GM21737 (cell line): ENCODE measurements at regions not wholly inside any gene's neighbourhood (a gene's known extent, or its start where the extent isn't known, plus 50 kb on each side); places are given as distances from the start of the nearest gene placed in this dataset.

ENCODE experiments used
- ATAC-seq: cut with Tn5 transposase; IDR thresholded peaks from one replicate; pipeline ENCODE4 v1.9.1; 2021; ENCODE audit warnings: mild to moderate bottlenecking, moderate library complexity; ENCODE audit not compliant: unreplicated experiment

DNA sequence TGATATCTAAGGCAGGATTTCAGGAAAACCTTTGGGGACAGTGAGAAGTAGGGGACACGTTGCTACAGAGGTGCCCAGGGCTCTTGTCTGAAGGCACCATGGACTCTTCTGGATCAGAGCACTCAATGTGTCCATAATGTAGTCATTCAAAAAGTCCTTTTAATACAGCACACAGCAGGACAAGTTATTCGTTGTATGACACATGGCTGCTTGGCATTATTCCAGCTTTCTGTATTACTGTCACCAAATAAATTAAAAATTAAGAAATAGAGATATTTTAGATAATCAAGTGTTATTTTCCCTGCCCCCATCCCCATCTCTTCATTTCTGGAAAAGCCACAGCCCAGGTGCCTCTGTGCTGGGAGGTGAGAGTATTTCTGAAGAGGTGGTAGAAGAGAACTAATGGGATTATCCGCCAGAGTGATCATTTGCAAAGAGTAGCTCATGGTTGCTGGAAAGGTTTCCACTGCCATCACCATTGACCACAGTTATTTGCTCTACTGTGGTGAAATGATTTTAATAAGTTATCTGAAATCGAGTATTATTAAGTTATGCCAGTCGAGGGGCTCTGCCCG is 83.0 kb downstream of the CXCL12 start:
- no peak for ATAC-seq

GRCh38 chr10:44300666-44301649 is 83.9 kb downstream of the CXCL12 start:
- no peak for ATAC-seq

DNA sequence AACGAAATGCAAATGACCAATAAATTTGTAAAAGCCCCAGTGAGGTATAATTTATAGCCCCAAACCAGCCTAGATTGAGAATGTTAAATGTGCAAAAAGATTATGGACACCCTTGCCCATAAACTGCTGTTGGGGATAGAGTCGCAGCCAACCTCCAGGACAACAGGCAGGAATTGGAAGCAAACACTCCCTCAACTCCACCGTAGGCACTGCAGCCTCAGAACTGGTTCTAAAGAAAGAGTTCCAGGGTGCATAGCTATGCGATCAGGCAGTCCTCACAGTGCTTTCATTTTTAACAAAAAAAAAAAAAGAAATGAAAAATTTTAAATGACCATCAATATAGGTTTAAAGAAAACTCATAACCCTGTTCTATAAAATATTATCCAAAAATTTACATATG is 86.2 kb downstream of the CXCL12 start:
- ATAC-seq: no peak

GRCh38 chr10:44297963-44298362 is 86.9 kb downstream of the CXCL12 start:
- no peak for ATAC-seq

DNA sequence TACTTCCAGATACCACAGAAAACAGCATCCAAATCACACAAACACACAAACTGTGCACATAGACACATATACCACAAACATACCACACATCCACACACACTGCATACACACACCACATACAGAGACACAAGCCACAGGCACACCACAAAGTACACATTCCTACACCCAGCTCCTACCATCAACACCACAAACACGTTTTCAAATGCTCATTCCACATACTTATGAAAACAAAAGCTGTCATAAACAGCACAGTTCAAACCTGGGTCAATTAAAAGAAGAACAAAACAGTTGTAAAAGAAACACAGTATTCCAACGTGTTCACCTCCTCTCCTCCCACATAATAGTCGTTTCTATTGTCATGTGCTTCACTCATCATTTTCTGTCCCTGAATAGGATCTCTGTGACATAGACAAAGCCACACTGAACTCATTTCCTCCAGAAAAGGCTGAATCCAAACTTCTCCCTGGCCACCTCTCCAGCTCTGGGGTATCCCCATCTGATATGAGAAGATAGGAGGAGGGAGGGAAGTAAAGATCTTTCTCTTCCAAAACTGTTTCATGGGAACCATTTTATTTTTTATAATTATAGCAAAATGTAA is 89.2 kb downstream of the CXCL12 start:
- no peak for ATAC-seq

DNA sequence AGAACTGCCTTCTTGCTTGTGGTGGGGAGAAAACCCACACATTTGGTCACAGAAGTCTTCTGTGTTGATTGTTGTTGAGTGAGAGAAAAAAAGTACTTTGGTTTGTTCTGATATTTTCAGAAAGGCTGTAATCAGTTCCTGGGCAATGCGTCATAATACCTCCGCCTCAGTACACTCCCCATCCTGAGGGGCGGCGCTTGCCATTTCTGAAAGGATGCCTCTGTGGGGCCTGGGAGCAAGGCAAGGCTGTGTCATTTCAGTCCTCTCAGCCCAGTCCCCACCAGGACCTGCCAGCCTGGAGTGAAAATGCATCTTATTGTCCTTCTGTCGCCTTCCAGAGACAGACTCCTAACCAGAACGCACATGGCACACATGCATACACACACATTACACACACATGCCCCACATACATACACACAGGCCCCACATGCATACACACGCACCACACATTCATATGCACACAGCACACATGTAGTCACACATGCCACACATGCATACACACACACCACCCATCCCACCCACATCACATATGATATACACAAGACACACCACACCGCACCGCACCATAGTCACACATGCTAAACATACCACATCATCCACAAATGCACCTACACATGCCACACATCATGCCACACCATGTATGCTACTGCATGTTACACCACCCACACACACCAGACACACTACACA is 90.0 kb downstream of the CXCL12 start:
- no peak for ATAC-seq

GRCh38 chr10:44293842-44294241 is 91.1 kb downstream of the CXCL12 start:
- ATAC-seq: no peak

- ATAC-seq: no peak
These were observed 91.6 kb downstream of the CXCL12 start for GRCh38 chr10:44293306-44293778.

- no peak for ATAC-seq
These were observed 92.4 kb downstream of the CXCL12 start for GRCh38 chr10:44292390-44293002.

DNA sequence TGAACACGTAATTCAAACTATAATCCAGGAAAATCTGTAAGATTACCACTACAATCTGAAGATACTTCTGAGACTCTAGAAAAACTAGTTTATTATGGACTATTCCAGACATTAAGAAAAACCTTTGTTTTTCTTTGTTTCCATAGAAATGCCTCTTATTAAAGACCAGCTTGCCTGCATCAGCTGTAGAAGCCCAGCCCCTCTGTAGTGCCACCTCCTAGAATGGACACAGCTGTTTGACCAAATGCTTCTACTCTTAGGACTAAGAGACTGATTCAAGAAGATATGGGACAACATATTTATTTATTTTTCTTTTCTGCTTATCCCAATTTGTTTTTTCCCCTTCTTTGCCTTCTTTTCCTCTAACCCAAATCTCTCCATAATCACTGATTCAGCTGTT is 93.8 kb downstream of the CXCL12 start:
- no peak for ATAC-seq

- no peak for ATAC-seq
These were observed 95.8 kb downstream of the CXCL12 start for GRCh38 chr10:44289125-44289524.

GRCh38 chr10:44287408-44287807 is 97.5 kb downstream of the CXCL12 start:
- ATAC-seq: no peak

- ATAC-seq: no peak
These were observed 100.5 kb downstream of the CXCL12 start for GRCh38 chr10:44284198-44285084.

DNA sequence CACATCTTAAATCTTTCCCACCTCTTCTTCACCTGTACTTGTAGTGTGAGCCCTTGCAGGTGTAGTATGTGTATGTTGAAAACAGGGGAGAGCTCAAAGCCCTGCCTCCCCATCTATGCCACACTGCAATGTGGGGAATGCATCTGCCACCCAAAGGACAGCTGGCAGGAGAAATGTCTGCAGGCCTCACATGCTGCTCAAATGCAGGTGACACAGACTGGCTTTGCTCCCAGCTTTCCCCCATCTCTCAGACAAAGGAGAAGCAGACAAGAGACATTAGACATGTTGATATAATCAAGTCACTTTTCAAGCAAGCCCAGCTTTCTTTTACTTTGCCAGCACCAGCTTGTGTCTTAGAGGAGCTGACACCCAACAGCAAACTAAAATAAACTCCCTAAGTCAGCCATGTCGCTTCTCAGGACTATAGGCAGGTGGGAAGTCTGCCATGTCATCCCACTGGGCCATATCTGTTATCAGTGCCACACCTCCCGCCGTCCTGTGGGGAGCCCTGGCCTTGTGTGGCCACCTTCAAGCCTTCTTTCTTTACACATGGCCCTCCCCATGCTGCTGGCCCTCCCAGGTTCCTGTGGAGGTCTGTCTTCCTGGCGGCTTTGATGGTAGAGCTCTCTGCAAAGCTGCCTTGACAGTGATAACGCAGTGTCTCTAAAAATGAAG is 102.1 kb downstream of the CXCL12 start:
- ATAC-seq: no peak

GRCh38 chr10:44281662-44282061 is 103.2 kb downstream of the CXCL12 start:
- no peak for ATAC-seq

GRCh38 chr10:44281089-44281613 is 103.7 kb downstream of the CXCL12 start:
- ATAC-seq: no peak

- ATAC-seq: no peak
These were observed 104.5 kb downstream of the CXCL12 start for GRCh38 chr10:44280226-44281014.

GRCh38 chr10:44279426-44280126 is 105.3 kb downstream of the CXCL12 start:
- ATAC-seq: no peak
